Mesenchymal stem cell (in vitro differentiated cells and primary cell): ENCODE measurements at regions not wholly inside any gene's neighbourhood (a gene's known extent, or its start where the extent isn't known, plus 50 kb on each side); places are given as distances from the start of the nearest gene placed in this dataset.

Source experiments
- DNase-seq: peaks from one replicate; pipeline ENCODE4 v3.0.0-alpha.2; 2013
- H2AFZ ChIP-seq: one replicate; pipeline ENCODE4 v1.6.1; 2013; ENCODE audit warnings: low read depth, mild to moderate bottlenecking, control low read depth, inconsistent platforms, low read length, moderate library complexity
- H2AK5ac ChIP-seq: 2 replicates; pipeline ENCODE4 v1.6.1; 2013; ENCODE audit warnings: low read length, moderate library complexity, mild to moderate bottlenecking, inconsistent platforms; ENCODE audit not compliant: severe bottlenecking
- H2BK120ac ChIP-seq: one replicate; pipeline ENCODE4 v1.6.1; 2013; ENCODE audit warnings: low read depth, mild to moderate bottlenecking, inconsistent platforms, low read length, moderate library complexity
- H2BK12ac ChIP-seq, 2 experiments: one replicate each; pipeline ENCODE4 v1.6.1; 2013; ENCODE audit warnings: inconsistent platforms in 2 of 2, low read length in 2 of 2, mild to moderate bottlenecking in 2 of 2, moderate library complexity in 2 of 2, control low read depth in 1 of 2
- H2BK15ac ChIP-seq: one replicate; pipeline ENCODE4 v1.6.1; 2013; ENCODE audit warnings: mild to moderate bottlenecking, low read depth, inconsistent platforms; ENCODE audit not compliant: poor library complexity, severe bottlenecking
- H2BK5ac ChIP-seq: 2 replicates; pipeline ENCODE4 v1.6.1; 2013; ENCODE audit warnings: low read depth, mild to moderate bottlenecking, low read length, control low read depth, inconsistent platforms; ENCODE audit not compliant: poor library complexity, severe bottlenecking
- H3K14ac ChIP-seq, 2 experiments: one replicate each; pipeline ENCODE4 v1.6.1; 2013; ENCODE audit warnings: inconsistent platforms in 2 of 2, low read length in 2 of 2, control low read depth in 1 of 2, mild to moderate bottlenecking in 1 of 2, moderate library complexity in 1 of 2
- H3K18ac ChIP-seq, 2 experiments: one replicate each; pipeline ENCODE4 v1.6.1; 2013; ENCODE audit warnings: inconsistent platforms in 2 of 2, low read length in 2 of 2, control low read depth in 1 of 2, low read depth in 1 of 2, mild to moderate bottlenecking in 1 of 2
- H3K23ac ChIP-seq, 2 experiments: one replicate each; pipeline ENCODE4 v1.6.1; 2013; ENCODE audit warnings: inconsistent platforms in 2 of 2, low read length in 2 of 2, mild to moderate bottlenecking in 2 of 2, moderate library complexity in 2 of 2, control low read depth in 1 of 2
- H3K27ac ChIP-seq: 2 replicates; pipeline ENCODE4 v1.5.1; 2013; ENCODE audit warnings: mild to moderate bottlenecking, moderate library complexity, low read length, control low read depth, inconsistent platforms; ENCODE audit not compliant: poor library complexity, severe bottlenecking
- H3K27me3 ChIP-seq, 2 experiments: 2 replicates each; pipeline versions ENCODE4 v1.6.1 to v1.7.0; 2013; ENCODE audit warnings: low read length in 2 of 2, mild to moderate bottlenecking in 2 of 2, moderate library complexity in 2 of 2, control low read depth in 1 of 2, inconsistent platforms in 1 of 2; ENCODE audit not compliant: control insufficient read depth in 1 of 2, insufficient read depth in 1 of 2
- H3K36me3 ChIP-seq, 2 experiments: 2 replicates each; pipeline versions ENCODE4 v1.6.1 to v1.7.0; 2013; ENCODE audit warnings: low read length in 2 of 2, control low read depth in 1 of 2, inconsistent platforms in 1 of 2, low read depth in 1 of 2, mild to moderate bottlenecking in 1 of 2; ENCODE audit not compliant: insufficient read depth in 2 of 2, control insufficient read depth in 1 of 2
- H3K4ac ChIP-seq, 2 experiments: one replicate each; pipeline ENCODE4 v1.6.1; 2013; ENCODE audit warnings: inconsistent platforms in 2 of 2, low read length in 2 of 2, mild to moderate bottlenecking in 2 of 2, moderate library complexity in 2 of 2, control low read depth in 1 of 2, low read depth in 1 of 2
- H3K4me1 ChIP-seq: 2 replicates; pipeline ENCODE4 v1.6.1; 2013; ENCODE audit warnings: low read depth, low read length, control low read depth; ENCODE audit not compliant: control insufficient read depth, insufficient read depth
- H3K4me2 ChIP-seq: 2 replicates; pipeline ENCODE4 v1.6.1; 2013; ENCODE audit warnings: low read length, mild to moderate bottlenecking, inconsistent platforms; ENCODE audit not compliant: poor library complexity, severe bottlenecking
- H3K4me3 ChIP-seq, 2 experiments: 2 replicates each; pipeline versions ENCODE4 v1.5.1 to v1.7.0; 2013; ENCODE audit warnings: low read length in 2 of 2, mild to moderate bottlenecking in 2 of 2, control low read depth in 1 of 2, low read depth in 1 of 2; ENCODE audit not compliant: insufficient read depth in 1 of 2
- H3K79me1 ChIP-seq: replicated peaks from 2 replicates; pipeline ENCODE4 v1.6.1; 2013; ENCODE audit warnings: mild to moderate bottlenecking, control low read depth, low read length, inconsistent platforms; ENCODE audit not compliant: poor library complexity, severe bottlenecking
- H3K9ac ChIP-seq: 2 replicates; pipeline ENCODE4 v1.7.0; 2013; ENCODE audit warnings: mild to moderate bottlenecking, low read length, moderate library complexity
- H3K9me3 ChIP-seq: 2 replicates; pipeline ENCODE4 v1.7.0; 2013; ENCODE audit warnings: mild to moderate bottlenecking, low read length; ENCODE audit not compliant: control insufficient read depth
- H4K8ac ChIP-seq: one replicate; pipeline ENCODE4 v1.6.1; 2013; ENCODE audit warnings: inconsistent platforms, mild to moderate bottlenecking, low read length, moderate library complexity
- H4K91ac ChIP-seq: one replicate; pipeline ENCODE4 v1.6.1; 2013; ENCODE audit warnings: mild to moderate bottlenecking, low read length, inconsistent platforms
- WGBS: methylation state at CpG from one replicate; pipeline ENCODE4 v1.1.7; 2013; ENCODE audit warnings: mixed read lengths; 5-methylcytosine and 5-hydroxymethylcytosine counted together

- Histone ChIP-seq H4K8ac (no peak overlapping the region), H2BK5ac (no peak overlapping the region)
Observed at GRCh38 chr2:121966663-121967062, 211.2 kb downstream of the TSN start.

GRCh38 chr2:121969166-121969565, 213.7 kb downstream of the TSN start:
- Histone ChIP-seq H3K4me1 (no peaks in the 10 kb centered on the region), H3K4me2 (no peak overlapping the region), H2BK5ac (no peak overlapping the region), H4K91ac (no peak overlapping the region), H2BK120ac (no peak overlapping the region), H3K14ac (no peak overlapping the region), H3K9me3 (no peaks in the 10 kb centered on the region), H3K36me3 (no peaks in the 10 kb centered on the region), H3K4me3 (peak overlapping the region in 1 of 2 experiments; percentile 57), H3K23ac (no peak overlapping the region), H2AK5ac (no peak overlapping the region), H3K27me3 (peaks cover 5 to 29% of the 10 kb centered on the region in 2 experiments), H3K4ac (no peak overlapping the region), H3K9ac (peak overlapping the region; percentile 60), H2BK12ac (no peak overlapping the region), H3K79me1 (no peaks in the 10 kb centered on the region), H4K8ac (no peak overlapping the region), H2BK15ac (no peak overlapping the region), H3K27ac (no peak overlapping the region), H3K18ac (no peak overlapping the region), H2AFZ (no peak overlapping the region)
- 79% methylated on average over 5 of the region's 5 CpGs for WGBS
- no peak for DNase-seq

More at GRCh38 chr2:121966663-121967062, 211.2 kb downstream of the TSN start:
- no peak overlapping the region for H3K18ac ChIP-seq
- no peak overlapping the region for H3K14ac ChIP-seq
- no peak overlapping the region for H2BK12ac ChIP-seq
- no peak overlapping the region for H2AFZ ChIP-seq
- H3K4me2 ChIP-seq: no peak overlapping the region
- H3K4ac ChIP-seq: no peak overlapping the region
- H3K36me3 ChIP-seq: no peaks in the 10 kb centered on the region
- H3K27me3 ChIP-seq: peaks cover 5 to 26% of the 10 kb centered on the region in 2 experiments
- H2AK5ac ChIP-seq: no peak overlapping the region
- no peak overlapping the region for H3K9ac ChIP-seq
- no peaks in the 10 kb centered on the region for H3K9me3 ChIP-seq
- no peak overlapping the region for H3K27ac ChIP-seq
- H4K91ac ChIP-seq: no peak overlapping the region
- H2BK120ac ChIP-seq: no peak overlapping the region
- no peak overlapping the region for H3K23ac ChIP-seq
- no peak overlapping the region for H3K4me3 ChIP-seq
- no peak overlapping the region for H2BK15ac ChIP-seq
- H3K4me1 ChIP-seq: no peaks in the 10 kb centered on the region
- 85% methylated on average over 3 of the region's 3 CpGs for WGBS
- no peak for DNase-seq
- no peaks in the 10 kb centered on the region for H3K79me1 ChIP-seq

GRCh38 chr2:121969766-121970639, 214.6 kb downstream of the TSN start:
- peak overlapping the region; percentile 60 for H3K9ac ChIP-seq
- WGBS: 76% methylated on average over 7 of the region's 8 CpGs
- H2AK5ac ChIP-seq: no peak overlapping the region
- no peak overlapping the region for H2BK120ac ChIP-seq
- no peak overlapping the region for H2BK12ac ChIP-seq
- peaks cover 5 to 29% of the 10 kb centered on the region in 2 experiments for H3K27me3 ChIP-seq
- DNase-seq: no peak
- H2AFZ ChIP-seq: no peak overlapping the region
- H4K8ac ChIP-seq: no peak overlapping the region
- no peak overlapping the region for H2BK5ac ChIP-seq
- H3K79me1 ChIP-seq: no peaks in the 10 kb centered on the region
- H4K91ac ChIP-seq: no peak overlapping the region
- H3K4ac ChIP-seq: no peak overlapping the region
- H3K9me3 ChIP-seq: no peaks in the 10 kb centered on the region
- H3K4me2 ChIP-seq: no peak overlapping the region
- no peak overlapping the region for H3K14ac ChIP-seq
- no peak overlapping the region for H3K4me3 ChIP-seq
- no peaks in the 10 kb centered on the region for H3K36me3 ChIP-seq
- peaks cover 2% of the 10 kb centered on the region for H3K4me1 ChIP-seq
- peak overlapping the region in 1 of 2 experiments; percentile 30 for H3K18ac ChIP-seq
- no peak overlapping the region for H3K23ac ChIP-seq
- no peak overlapping the region for H3K27ac ChIP-seq
- no peak overlapping the region for H2BK15ac ChIP-seq

- no peak overlapping the region for H3K23ac ChIP-seq
Observed at GRCh38 chr2:121972203-121972602, 216.8 kb downstream of the TSN start.

More at GRCh38 chr2:121972203-121972602, 216.8 kb downstream of the TSN start:
- H3K36me3 ChIP-seq: no peaks in the 10 kb centered on the region
- no peak overlapping the region for H4K91ac ChIP-seq
- no peak overlapping the region for H2AFZ ChIP-seq
- H3K14ac ChIP-seq: no peak overlapping the region
- WGBS: 73% methylated on average over 2 of the region's 5 CpGs
- peaks cover 5% of the 10 kb centered on the region for H3K4me1 ChIP-seq
- H3K4me3 ChIP-seq: no peak overlapping the region
- no peak overlapping the region for H3K4me2 ChIP-seq
- H2BK5ac ChIP-seq: no peak overlapping the region
- H3K79me1 ChIP-seq: no peaks in the 10 kb centered on the region
- H3K27ac ChIP-seq: no peak overlapping the region
- H2BK120ac ChIP-seq: no peak overlapping the region
- H3K4ac ChIP-seq: no peak overlapping the region
- peaks cover 5 to 35% of the 10 kb centered on the region in 2 experiments for H3K27me3 ChIP-seq
- DNase-seq: no peak
- no peak overlapping the region for H4K8ac ChIP-seq
- H2BK12ac ChIP-seq: no peak overlapping the region
- H2BK15ac ChIP-seq: no peak overlapping the region
- no peaks in the 10 kb centered on the region for H3K9me3 ChIP-seq
- H3K9ac ChIP-seq: no peak overlapping the region
- H3K18ac ChIP-seq: no peak overlapping the region
- no peak overlapping the region for H2AK5ac ChIP-seq
